ENCODE measurements at regions not wholly inside any gene's neighbourhood (a gene's known extent, or its start where the extent isn't known, plus 50 kb on each side); places are given as distances from the start of the nearest gene placed in this dataset.

- H3K27me3 ChIP-seq (ENCODE audit: control insufficient read depth, insufficient read depth, low read length): no peaks in the 10 kb centered on the region
- H3K36me3 ChIP-seq (ENCODE audit: control insufficient read depth, insufficient read depth, low read length): peaks cover 5% of the 10 kb centered on the region
- TF ChIP-seq CTCF (IDR thresholded peaks at IDR 0.05; ENCODE audit: insufficient read depth, low read depth, low read length): no peak
- no peak overlapping the region for H3K4me3 ChIP-seq (ENCODE audit: low read depth, low read length)
- CTCF ChIA-PET: interaction anchor here (0.7 to 1.3 kb wide), 2 partner anchors 12 to 27 kb away, joined by 3 read pairs; no protein-coding TSS in a partner anchor
- no peak for DNase-seq (ENCODE audit: low read depth)
- POLR2A ChIA-PET: no interaction called here
Measured at GRCh38 chr15:62708470-62708869, 334.1 kb upstream of the TPM1 start.

- no peak for DNase-seq (ENCODE audit: low read depth)
- no peak overlapping the region for H3K4me3 ChIP-seq (ENCODE audit: low read depth, low read length)
- ChIA-PET CTCF (interaction anchor here (0.8 to 1.3 kb wide), 2 partner anchors 26 to 33 kb away, joined by 3 to 4 read pairs; no protein-coding TSS in a partner anchor), POLR2A (no interaction called here)
- H3K27me3 ChIP-seq (ENCODE audit: control insufficient read depth, insufficient read depth, low read length): no peaks in the 10 kb centered on the region
- TF ChIP-seq CTCF (IDR thresholded peaks at IDR 0.05; ENCODE audit: insufficient read depth, low read depth, low read length): no peak
- peaks cover 5% of the 10 kb centered on the region for H3K36me3 ChIP-seq (ENCODE audit: control insufficient read depth, insufficient read depth, low read length)
Measured at GRCh38 chr15:62709261-62709660, 333.3 kb upstream of the TPM1 start.

DNA sequence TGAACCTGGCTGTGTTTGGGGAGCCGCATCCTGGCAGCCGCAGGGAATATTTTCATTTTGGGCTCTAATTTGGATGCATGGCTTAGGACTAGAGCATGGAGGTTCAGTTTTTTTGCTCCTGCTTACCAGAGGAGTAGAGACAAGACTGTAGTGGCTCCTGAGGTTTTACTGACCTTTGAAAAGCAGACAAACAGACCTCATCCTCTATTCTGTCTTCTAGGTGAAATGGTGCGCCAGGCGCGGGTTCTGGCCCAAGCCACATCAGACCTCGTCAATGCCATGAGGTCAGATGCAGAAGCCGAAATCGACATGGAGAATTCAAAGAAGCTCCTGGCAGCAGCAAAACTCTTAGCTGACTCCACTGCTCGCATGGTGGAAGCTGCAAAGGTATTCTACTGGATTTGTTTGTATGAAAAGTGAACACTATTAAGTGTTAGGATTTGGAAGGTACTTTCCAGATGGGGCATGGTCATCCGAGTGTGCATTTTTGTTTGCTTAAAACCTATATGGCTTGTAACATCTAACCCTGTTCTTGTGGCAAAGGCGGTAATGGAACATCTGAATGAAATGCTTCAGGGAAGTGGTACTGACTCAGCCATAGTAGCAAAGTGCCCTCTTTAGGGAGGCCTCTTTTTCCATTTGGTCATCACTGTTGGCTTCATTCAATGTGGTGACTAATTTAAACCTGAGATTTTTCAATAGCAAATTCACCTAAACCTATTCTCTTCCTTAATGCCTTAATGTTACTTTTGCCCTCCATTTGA is 330.7 kb upstream of the TPM1 start:
- Histone ChIP-seq H3K36me3 (ENCODE audit: control insufficient read depth, insufficient read depth, low read length) (peaks cover 5% of the 10 kb centered on the region), H3K4me3 (ENCODE audit: low read depth, low read length) (no peak overlapping the region), H3K27me3 (ENCODE audit: control insufficient read depth, insufficient read depth, low read length) (no peaks in the 10 kb centered on the region)
- TF ChIP-seq CTCF (IDR thresholded peaks at IDR 0.05; ENCODE audit: insufficient read depth, low read depth, low read length): no peak
- DNase-seq (ENCODE audit: low read depth): no peak
- ChIA-PET POLR2A (no interaction called here), CTCF (no interaction called here)

DNA sequence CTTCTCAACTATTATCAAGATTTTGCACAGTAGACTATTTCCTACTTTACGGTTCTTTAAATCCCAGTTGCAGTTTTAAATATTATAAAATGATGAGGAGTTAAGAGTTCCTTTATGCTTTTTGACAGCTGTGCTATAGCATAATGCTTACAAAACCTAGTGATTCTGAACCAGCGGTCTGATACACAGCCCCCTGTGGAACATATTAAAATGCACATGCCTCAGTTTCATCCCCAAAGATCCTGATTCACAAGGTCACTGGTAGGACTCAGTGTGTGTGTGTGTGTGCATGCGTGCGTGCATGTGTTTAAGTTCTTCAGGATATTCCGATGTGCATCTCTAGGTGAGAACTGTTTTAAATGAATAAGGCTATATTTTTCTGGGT is 330.1 kb upstream of the TPM1 start:
- no peak for DNase-seq (ENCODE audit: low read depth)
- TF ChIP-seq CTCF (IDR thresholded peaks at IDR 0.05; ENCODE audit: insufficient read depth, low read depth, low read length): no peak
- H3K36me3 ChIP-seq (ENCODE audit: control insufficient read depth, insufficient read depth, low read length): peaks cover 2% of the 10 kb centered on the region; the same call in 1 of the 2 replicates
- no peaks in the 10 kb centered on the region for H3K27me3 ChIP-seq (ENCODE audit: control insufficient read depth, insufficient read depth, low read length)
- ChIA-PET CTCF (no interaction called here), POLR2A (no interaction called here)
- no peak overlapping the region for H3K4me3 ChIP-seq (ENCODE audit: low read depth, low read length)

GRCh38 chr15:62715946-62716345 is 326.6 kb upstream of the TPM1 start:
- no peak for DNase-seq (ENCODE audit: low read depth)
- Histone ChIP-seq H3K36me3 (ENCODE audit: control insufficient read depth, insufficient read depth, low read length) (peaks cover 3% of the 10 kb centered on the region), H3K4me3 (ENCODE audit: low read depth, low read length) (no peak overlapping the region), H3K27me3 (ENCODE audit: control insufficient read depth, insufficient read depth, low read length) (no peaks in the 10 kb centered on the region)
- CTCF ChIA-PET: interaction anchor here (0.9 kb wide), 2 partner anchors 14 to 27 kb away, joined by 3 read pairs; no protein-coding TSS in a partner anchor
- no peak for TF ChIP-seq CTCF (IDR thresholded peaks at IDR 0.05; ENCODE audit: insufficient read depth, low read depth, low read length)
- POLR2A ChIA-PET: no interaction called here
